DOHH2 (cell line): ENCODE measurements at regions not wholly inside any gene's neighbourhood (a gene's known extent, or its start where the extent isn't known, plus 50 kb on each side); places are given as distances from the start of the nearest gene placed in this dataset.

Experiments used
- H3F3A ChIP-seq: fragments of 200-600 bp; sonication (generic), shearing (Covaris generic); 2 replicates; pipeline ENCODE4 v1.6.0; 2016; ENCODE audit warnings: antibody characterized with exemption, mild to moderate bottlenecking; ENCODE audit not compliant: control insufficient read depth, insufficient read depth
- H3K27ac ChIP-seq: fragments of 200-600 bp; sonication (generic); 2 replicates; pipeline ENCODE4 v1.5.1; 2014; ENCODE audit warnings: low read depth, mild to moderate bottlenecking, low read length, moderate library complexity
- H3K27me3 ChIP-seq: fragments of 200-600 bp; sonication (generic); 2 replicates; pipeline ENCODE4 v1.6.1; 2014; ENCODE audit warnings: mild to moderate bottlenecking, low read length, mixed read lengths; ENCODE audit not compliant: control insufficient read depth
- H3K36me3 ChIP-seq: fragments of 200-600 bp; sonication (generic); 2 replicates; pipeline ENCODE4 v1.6.1; 2014; ENCODE audit warnings: mild to moderate bottlenecking, low read length, moderate library complexity, mixed read lengths; ENCODE audit not compliant: control insufficient read depth
- H3K4me1 ChIP-seq: fragments of 200-600 bp; sonication (generic); 2 replicates; pipeline ENCODE4 v1.6.1; 2014; ENCODE audit warnings: mild to moderate bottlenecking, low read length, mixed read lengths; ENCODE audit not compliant: control insufficient read depth
- H3K4me2 ChIP-seq: fragments of 200-600 bp; sonication (generic); 2 replicates; pipeline ENCODE4 v1.6.0; 2014; ENCODE audit warnings: mild to moderate bottlenecking, low read length, moderate library complexity
- H3K4me3 ChIP-seq: fragments of 200-600 bp; sonication (generic); 2 replicates; pipeline ENCODE4 v1.5.1; 2014; ENCODE audit warnings: mild to moderate bottlenecking, low read length, mixed read lengths
- H3K79me2 ChIP-seq: fragments of 200-600 bp; sonication (generic); 2 replicates; pipeline ENCODE4 v1.6.1; 2014; ENCODE audit warnings: mild to moderate bottlenecking, low read length, mixed read lengths; ENCODE audit not compliant: control insufficient read depth
- H3K9me2 ChIP-seq: fragments of 200-600 bp; sonication (generic); replicated peaks from 2 replicates; pipeline ENCODE4 v1.6.1; 2014; ENCODE audit warnings: mild to moderate bottlenecking, low read length, mixed read lengths; ENCODE audit not compliant: control insufficient read depth
- H3K9me3 ChIP-seq: fragments of 200-600 bp; sonication (generic); 2 replicates; pipeline ENCODE4 v1.6.1; 2014; ENCODE audit warnings: antibody characterized with exemption, low read length, mixed read lengths; ENCODE audit not compliant: control insufficient read depth, insufficient read depth
- H4K20me1 ChIP-seq: fragments of 200-600 bp; sonication (generic); 2 replicates; pipeline ENCODE4 v1.6.0; 2014; ENCODE audit warnings: low read depth, mild to moderate bottlenecking, antibody characterized with exemption, low read length, moderate library complexity; ENCODE audit not compliant: control insufficient read depth, insufficient read depth
- CTCF ChIP-seq: fragments of 200-600 bp; sonication (generic); IDR thresholded peaks from one replicate; pipeline ENCODE4 v1.5.1; 2014; ENCODE audit warnings: antibody characterized with exemption, mild to moderate bottlenecking, low read depth, low read length; ENCODE audit not compliant: poor library complexity, severe bottlenecking
- EZH2phosphoT487 ChIP-seq: fragments of 200-600 bp; sonication (generic); IDR thresholded peaks from 2 replicates; pipeline ENCODE4 v1.6.1; 2017; ENCODE audit warnings: borderline replicate concordance, mild to moderate bottlenecking, antibody characterized with exemption, low read length, moderate library complexity, mixed read lengths

DNA sequence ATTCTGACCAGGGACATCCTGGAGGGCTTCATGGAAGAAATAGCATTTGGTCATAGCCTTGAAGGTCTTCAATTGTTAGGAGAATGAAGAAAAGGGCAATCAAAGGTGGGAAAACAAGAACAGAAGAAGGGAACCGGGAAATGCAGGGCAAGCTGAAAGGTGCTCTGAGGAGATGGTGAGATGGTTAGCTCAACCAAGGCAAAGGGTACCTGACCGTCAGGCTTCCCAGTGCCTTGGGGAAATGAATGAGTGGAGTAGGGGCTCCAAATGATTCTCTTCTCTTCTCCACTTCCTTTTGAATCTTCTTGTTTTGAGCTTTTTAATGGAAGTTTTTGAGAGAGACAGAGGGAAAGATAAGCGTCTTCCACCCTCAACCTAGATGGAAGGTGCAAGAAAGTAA, 155.6 kb upstream of the PWP1 start:
- Histone ChIP-seq H3K9me2 (no peaks in the 10 kb centered on the region), H3K27ac (no peak overlapping the region), H3K4me3 (no peak overlapping the region), H3K27me3 (0 out of 2 replicates have a peak, but pooled peaks cover 3% of the 10 kb centered on the region), H4K20me1 (no peaks in the 10 kb centered on the region), H3K4me2 (no peak overlapping the region), H3K79me2 (no peaks in the 10 kb centered on the region), H3K36me3 (no peaks in the 10 kb centered on the region), H3F3A (no peaks in the 10 kb centered on the region), H3K4me1 (no peaks in the 10 kb centered on the region), H3K9me3 (no peaks in the 10 kb centered on the region)
- TF ChIP-seq CTCF (no peak), EZH2phosphoT487 (no peak)

- Histone ChIP-seq H3K4me3 (no peak overlapping the region), H4K20me1 (no peaks in the 10 kb centered on the region), H3K27ac (no peak overlapping the region), H3K9me3 (no peaks in the 10 kb centered on the region), H3K79me2 (no peaks in the 10 kb centered on the region), H3K36me3 (no peaks in the 10 kb centered on the region), H3K9me2 (no peaks in the 10 kb centered on the region), H3K27me3 (0 out of 2 replicates have a peak, but pooled peaks cover 3% of the 10 kb centered on the region), H3F3A (no peaks in the 10 kb centered on the region), H3K4me2 (no peak overlapping the region), H3K4me1 (no peaks in the 10 kb centered on the region)
- TF ChIP-seq EZH2phosphoT487, result no peak
- no peak for TF ChIP-seq CTCF
These were observed 154.9 kb upstream of the PWP1 start for GRCh38 chr12:107530701-107531100.

DNA sequence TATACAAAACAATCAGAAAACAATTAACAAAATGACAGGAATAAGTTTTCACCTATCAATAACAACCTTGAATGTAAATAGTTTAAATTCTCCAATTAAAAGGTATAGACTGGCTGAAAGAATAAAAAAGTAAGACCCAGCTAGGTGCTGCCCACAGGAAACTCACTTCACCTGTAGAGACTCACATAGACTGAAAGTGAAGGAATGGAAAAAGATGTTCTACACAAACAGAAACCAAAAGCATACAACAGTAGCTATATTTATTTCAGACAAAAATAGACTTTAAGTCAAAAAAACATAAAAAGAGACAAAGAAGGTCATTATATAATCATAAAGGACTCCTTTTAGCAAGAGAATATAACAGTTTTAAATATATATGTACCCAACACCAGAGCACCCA, 152.4 kb upstream of the PWP1 start:
- no peak overlapping the region for H3K4me2 ChIP-seq
- no peak for TF ChIP-seq EZH2phosphoT487
- no peak for TF ChIP-seq CTCF

More for the DNA sequence above, 152.4 kb upstream of the PWP1 start:
- 0 out of 2 replicates have a peak, but pooled peaks cover 6% of the 10 kb centered on the region for H3K27me3 ChIP-seq
- H3K9me3 ChIP-seq, result no peaks in the 10 kb centered on the region
- no peaks in the 10 kb centered on the region for H3K79me2 ChIP-seq
- no peaks in the 10 kb centered on the region for H3F3A ChIP-seq
- no peak overlapping the region for H3K4me3 ChIP-seq
- H3K27ac ChIP-seq, result no peak overlapping the region
- H4K20me1 ChIP-seq, result no peaks in the 10 kb centered on the region
- H3K9me2 ChIP-seq, result no peaks in the 10 kb centered on the region
- no peaks in the 10 kb centered on the region for H3K4me1 ChIP-seq
- H3K36me3 ChIP-seq, result no peaks in the 10 kb centered on the region
